Activated CD4-positive, alpha-beta T cell treated with anti-CD3 and anti-CD28 coated beads for 4 hours (primary cell): ENCODE measurements at regions not wholly inside any gene's neighbourhood (a gene's known extent, or its start where the extent isn't known, plus 50 kb on each side); places are given as distances from the start of the nearest gene placed in this dataset.
"Not testable (repeated sequence)": the region's sequence is repeated elsewhere in the genome, so short reads cannot be mapped to it uniquely, and the experiment has no call there.

Experiments
- DNase-seq, 2 donors: peaks; one replicate each; pipeline ENCODE4 v3.0.0-alpha.2; 2020

- DNase-seq: no peak
Measured at GRCh38 chr17:72458301-72458700, 337.5 kb downstream of the SOX9 start.

GRCh38 chr17:72460711-72461110 is 339.9 kb downstream of the SOX9 start:
- DNase-seq: no peak

- DNase-seq: no peak
Measured at GRCh38 chr17:72461757-72462156, 340.9 kb downstream of the SOX9 start.

- no peak for DNase-seq
Measured at GRCh38 chr17:72462407-72462806, 341.6 kb downstream of the SOX9 start.

GRCh38 chr17:72462814-72463213 is 342.0 kb downstream of the SOX9 start:
- DNase-seq: no peak

GRCh38 chr17:72463287-72464102 is 342.7 kb downstream of the SOX9 start:
- DNase-seq: no peak

- not testable (repeated sequence) for DNase-seq
Measured at GRCh38 chr17:72464221-72464620, 343.4 kb downstream of the SOX9 start.

GRCh38 chr17:72465191-72466024 is 344.6 kb downstream of the SOX9 start:
- no peak for DNase-seq

DNA sequence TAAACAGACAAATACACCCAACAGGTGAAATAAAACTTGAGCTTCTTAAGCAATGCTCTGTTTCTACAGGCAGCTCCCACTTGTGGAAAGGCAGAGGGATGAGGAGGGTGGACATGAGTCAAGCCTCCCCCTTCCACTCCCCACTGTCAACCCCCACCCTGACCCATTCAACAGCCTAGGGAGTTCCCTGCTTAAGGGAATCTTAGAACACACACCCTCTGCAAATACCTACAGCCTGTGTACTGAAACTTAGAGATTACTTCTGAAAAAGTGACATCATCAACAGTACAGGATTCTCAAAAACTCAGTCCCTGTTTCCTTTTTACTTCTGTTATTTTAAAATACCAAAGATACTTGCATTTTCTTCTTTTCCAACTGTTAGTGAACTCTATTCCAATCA is 345.4 kb downstream of the SOX9 start:
- DNase-seq: no peak

- no peak for DNase-seq
Measured at GRCh38 chr17:72466606-72467005, 345.8 kb downstream of the SOX9 start.

GRCh38 chr17:72467841-72468653 is 347.2 kb downstream of the SOX9 start:
- DNase-seq: no peak

- no peak for DNase-seq
Measured at GRCh38 chr17:72468841-72469240, 348.0 kb downstream of the SOX9 start.

DNA sequence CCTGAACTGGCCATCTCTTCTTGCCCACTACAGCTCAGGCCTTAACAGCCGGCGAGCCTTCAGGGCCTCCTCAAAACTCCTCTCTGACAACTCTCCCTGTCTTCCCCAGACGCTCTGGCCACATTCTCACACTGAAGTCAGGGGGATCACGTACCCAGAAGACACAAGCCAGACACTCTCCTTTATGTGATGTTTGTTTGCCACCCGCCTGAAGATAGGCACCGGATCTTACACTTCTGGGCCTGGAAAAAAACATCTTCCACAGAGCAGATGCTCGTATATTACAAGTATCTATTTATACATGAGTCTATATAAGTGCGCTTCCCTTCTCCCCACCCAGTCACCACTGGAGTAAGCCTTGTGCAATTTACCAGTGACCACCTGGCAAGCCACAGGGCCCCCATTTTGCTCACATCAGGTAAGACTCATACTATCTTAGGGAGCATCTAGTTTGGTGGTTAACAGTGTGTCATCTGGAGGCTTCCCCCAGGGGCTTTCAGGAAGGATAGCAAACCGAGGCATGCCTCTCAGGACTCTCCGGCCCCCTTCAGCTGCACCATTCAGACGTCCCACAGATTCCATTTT is 349.4 kb downstream of the SOX9 start:
- DNase-seq: no peak

- DNase-seq: no peak
Measured at GRCh38 chr17:72470734-72471133, 349.9 kb downstream of the SOX9 start.

GRCh38 chr17:72471296-72471695 is 350.5 kb downstream of the SOX9 start:
- DNase-seq: no peak

GRCh38 chr17:72472106-72472505 is 351.3 kb downstream of the SOX9 start:
- DNase-seq: no peak

DNA sequence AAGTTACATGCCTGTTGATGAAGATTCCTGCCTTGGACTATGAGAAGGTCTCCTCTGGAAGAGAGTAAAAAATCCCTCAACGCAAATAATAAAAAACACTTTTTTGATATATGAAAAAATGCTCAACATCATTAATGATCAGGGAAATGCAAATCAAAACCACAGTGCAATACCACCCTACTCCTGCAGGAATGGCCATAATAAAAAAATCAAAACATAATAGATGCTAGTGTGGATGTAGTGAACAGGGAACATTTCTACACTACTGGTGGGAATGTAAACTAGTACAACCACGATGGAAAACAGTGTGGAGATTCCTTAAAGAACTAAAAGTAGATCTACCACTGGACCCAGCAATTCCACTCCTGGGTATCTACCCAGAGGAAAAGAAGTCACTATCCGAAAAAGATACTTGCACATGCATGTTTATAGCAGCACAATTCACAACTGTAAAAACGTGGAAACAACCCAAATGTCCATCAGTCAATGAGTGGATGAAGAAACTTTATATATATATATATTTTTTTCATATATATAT is 352.1 kb downstream of the SOX9 start:
- DNase-seq: not testable (repeated sequence)

- no peak for DNase-seq
Measured at GRCh38 chr17:72474243-72474642, 353.4 kb downstream of the SOX9 start.

DNA sequence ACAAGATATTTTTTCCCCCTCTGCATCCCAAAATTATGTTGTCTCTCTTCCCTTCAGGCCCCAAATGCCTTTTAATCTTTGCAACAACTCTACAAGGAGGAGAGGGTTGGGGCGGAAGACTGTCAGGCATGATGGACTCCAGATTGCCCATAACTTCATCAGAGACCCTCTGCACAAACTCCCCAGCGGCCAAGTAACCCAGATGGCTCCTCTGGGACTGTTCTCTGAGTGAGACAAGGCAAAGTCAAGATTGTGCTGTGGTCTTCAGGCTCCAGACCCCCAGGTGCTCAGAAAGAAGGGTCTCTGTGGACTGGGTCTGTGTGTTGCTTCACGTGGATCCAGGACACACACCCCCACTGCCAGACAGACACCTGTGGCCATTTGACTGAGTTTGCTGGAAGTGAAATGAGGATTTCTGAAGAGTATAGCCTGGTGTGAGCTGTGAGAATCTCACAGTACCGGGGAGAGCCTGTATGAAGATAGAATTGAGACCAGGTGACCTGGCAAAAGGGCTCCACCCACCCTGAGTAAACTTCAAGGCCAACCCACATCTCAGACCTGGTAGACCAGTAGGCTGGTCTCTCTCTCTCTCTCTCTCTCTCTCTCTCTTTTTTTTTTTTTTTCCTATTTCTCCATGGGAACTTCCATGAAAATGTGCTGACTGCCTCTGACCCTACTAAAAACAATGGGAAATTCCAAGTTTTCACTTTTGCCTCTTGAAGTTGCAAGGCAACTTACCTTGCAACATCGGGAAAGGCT is 354.1 kb downstream of the SOX9 start:
- no peak for DNase-seq

DNA sequence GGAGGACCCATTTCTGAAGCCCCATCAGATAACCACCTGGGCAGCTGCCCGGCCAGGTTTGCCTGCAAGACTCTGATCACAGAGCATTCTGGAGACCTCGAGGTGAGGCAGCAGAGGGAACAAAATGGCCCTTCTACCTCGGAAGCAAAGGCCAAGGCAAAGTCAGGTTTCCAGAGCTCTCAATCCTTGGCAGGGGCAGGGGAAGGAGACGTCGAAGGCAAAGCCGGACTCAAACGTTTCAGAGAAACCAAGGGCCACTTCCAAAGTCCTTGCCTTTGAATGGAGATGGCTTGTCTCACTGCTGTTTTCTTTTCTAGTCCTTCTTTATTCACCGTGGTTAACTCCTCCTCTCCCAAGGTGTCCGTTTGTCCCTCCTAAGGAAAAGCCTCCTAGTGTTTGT is 355.3 kb downstream of the SOX9 start:
- no peak for DNase-seq

- no peak for DNase-seq
Measured at GRCh38 chr17:72476575-72476986, 355.8 kb downstream of the SOX9 start.

DNA sequence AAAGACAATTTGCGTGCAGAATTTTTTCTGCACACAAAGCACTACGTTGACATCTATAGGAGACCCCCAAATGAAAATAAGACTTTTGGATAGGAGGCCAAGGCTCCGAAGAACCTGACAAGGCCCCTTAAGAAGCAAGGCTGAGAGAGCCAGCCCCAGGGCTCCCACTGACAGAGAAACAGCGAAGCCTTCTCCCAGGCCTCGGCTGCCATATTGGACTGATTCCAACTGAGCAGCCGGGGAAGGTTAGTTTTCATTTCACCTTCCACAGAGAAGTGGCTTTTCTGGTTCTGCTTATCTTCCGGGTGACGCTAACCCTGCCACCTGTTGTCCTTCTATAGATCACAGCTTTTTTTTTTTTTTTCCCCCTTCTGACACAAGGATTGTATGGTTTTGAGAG is 356.7 kb downstream of the SOX9 start:
- no peak for DNase-seq
